ENCODE measurements at regions not wholly inside any gene's neighbourhood (a gene's known extent, or its start where the extent isn't known, plus 50 kb on each side); places are given as distances from the start of the nearest gene placed in this dataset.
A peak's percentile ranks its signal among the peaks of the same experiment; 100 is the strongest.

DNA sequence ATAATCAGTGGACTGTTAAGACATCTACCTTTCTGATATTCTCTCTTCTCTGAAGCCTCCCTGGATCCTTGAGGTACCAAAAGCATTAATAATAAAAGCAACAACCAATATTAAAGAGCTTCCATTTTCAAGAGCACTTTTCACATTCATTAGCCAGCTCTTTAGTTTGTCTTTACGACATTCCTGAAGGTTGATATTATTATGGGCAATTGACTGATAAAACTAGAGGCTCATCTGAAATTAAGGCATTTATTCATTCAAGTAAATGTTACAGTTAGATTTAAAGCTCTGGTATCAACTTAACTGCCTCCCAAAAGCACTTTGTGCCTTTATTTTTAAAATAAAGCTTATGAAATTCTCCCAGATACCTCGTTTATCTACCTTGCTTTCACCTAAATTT lies 199.6 kb downstream of the PLK2 start:
- Histone ChIP-seq H3K36me3 (ENCODE audit: control insufficient read depth, insufficient read depth, low read length) (no peaks in the 10 kb centered on the region), H3K27me3 (ENCODE audit: control insufficient read depth, insufficient read depth, low read length) (no peaks in the 10 kb centered on the region), H3K4me3 (ENCODE audit: low read depth, low read length) (no peak overlapping the region)
- DNase-seq (ENCODE audit: low read depth): no peak
- TF ChIP-seq, protein P1, sequence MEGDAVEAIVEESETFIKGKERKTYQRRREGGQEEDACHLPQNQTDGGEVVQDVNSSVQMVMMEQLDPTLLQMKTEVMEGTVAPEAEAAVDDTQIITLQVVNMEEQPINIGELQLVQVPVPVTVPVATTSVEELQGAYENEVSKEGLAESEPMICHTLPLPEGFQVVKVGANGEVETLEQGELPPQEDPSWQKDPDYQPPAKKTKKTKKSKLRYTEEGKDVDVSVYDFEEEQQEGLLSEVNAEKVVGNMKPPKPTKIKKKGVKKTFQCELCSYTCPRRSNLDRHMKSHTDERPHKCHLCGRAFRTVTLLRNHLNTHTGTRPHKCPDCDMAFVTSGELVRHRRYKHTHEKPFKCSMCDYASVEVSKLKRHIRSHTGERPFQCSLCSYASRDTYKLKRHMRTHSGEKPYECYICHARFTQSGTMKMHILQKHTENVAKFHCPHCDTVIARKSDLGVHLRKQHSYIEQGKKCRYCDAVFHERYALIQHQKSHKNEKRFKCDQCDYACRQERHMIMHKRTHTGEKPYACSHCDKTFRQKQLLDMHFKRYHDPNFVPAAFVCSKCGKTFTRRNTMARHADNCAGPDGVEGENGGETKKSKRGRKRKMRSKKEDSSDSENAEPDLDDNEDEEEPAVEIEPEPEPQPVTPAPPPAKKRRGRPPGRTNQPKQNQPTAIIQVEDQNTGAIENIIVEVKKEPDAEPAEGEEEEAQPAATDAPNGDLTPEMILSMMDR (IDR thresholded peaks at IDR 0.05; ENCODE audit: insufficient read depth, low read length, poor library complexity, severe bottlenecking): no peak

DNA sequence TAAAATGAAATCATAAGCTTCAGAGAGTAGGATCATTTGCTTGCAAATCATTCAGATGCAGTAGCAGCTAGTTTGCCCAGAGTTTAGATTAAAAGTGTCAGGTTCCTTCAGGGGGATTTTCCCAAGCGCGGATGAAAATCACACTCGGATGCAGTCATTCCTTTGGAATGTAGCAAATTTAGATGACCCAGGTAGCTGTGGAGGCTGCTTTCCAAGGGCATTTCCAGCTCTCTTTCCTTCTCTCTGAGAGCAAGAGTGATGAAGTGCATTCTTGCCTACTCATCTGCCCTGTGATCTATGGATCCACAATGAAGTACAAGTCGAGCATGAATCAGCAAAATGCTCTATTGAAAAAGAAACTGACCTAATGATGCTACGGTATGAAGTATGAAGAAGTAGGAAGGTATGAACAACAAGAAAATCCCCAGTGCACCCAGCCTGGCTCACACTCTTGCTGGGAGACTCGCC lies 200.2 kb downstream of the PLK2 start:
- TF ChIP-seq, protein P1 (IDR thresholded peaks at IDR 0.05; ENCODE audit: insufficient read depth, low read length, poor library complexity, severe bottlenecking): no peak
- Histone ChIP-seq H3K36me3 (ENCODE audit: control insufficient read depth, insufficient read depth, low read length) (no peaks in the 10 kb centered on the region), H3K27me3 (ENCODE audit: control insufficient read depth, insufficient read depth, low read length) (no peaks in the 10 kb centered on the region), H3K4me3 (ENCODE audit: low read depth, low read length) (no peak overlapping the region)
- peak; percentile 97 for DNase-seq (ENCODE audit: low read depth)

DNA sequence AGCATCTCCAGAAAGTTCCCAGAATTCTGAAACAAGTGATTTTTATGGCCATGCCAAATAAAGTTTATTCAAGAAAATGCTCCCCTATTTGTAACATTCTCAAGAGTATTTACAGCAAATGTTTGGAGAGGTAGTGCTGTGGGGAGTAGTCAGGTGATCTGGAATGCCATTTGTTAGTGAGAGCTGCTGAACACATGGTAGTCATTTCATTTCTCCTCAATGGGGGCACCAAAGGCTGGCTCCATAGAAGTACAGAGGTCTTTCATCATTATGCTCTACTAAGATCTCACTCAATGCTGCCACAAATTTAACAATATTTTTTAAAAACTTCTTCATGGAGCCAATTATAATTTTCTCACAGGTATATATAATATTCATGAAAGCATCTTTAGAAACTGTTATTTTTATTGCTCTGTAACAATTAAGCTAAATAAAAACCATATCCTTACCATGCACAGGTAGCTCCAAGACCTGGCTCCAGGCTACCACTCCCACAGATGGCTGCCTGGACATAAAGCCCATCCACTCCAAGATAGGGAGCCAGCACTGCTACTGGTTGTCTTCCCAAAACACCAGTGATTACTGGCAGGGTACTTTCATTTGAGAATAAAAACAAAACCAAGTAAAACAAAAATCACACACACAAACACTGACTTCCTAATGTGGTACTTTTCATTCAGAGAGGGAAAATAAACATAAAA lies 200.8 kb downstream of the PLK2 start:
- Histone ChIP-seq H3K27me3 (ENCODE audit: control insufficient read depth, insufficient read depth, low read length) (no peaks in the 10 kb centered on the region), H3K4me3 (ENCODE audit: low read depth, low read length) (no peak overlapping the region), H3K36me3 (ENCODE audit: control insufficient read depth, insufficient read depth, low read length) (no peaks in the 10 kb centered on the region)
- TF ChIP-seq, protein P1 (IDR thresholded peaks at IDR 0.05; ENCODE audit: insufficient read depth, low read length, poor library complexity, severe bottlenecking): no peak
- DNase-seq (ENCODE audit: low read depth): no peak

DNA sequence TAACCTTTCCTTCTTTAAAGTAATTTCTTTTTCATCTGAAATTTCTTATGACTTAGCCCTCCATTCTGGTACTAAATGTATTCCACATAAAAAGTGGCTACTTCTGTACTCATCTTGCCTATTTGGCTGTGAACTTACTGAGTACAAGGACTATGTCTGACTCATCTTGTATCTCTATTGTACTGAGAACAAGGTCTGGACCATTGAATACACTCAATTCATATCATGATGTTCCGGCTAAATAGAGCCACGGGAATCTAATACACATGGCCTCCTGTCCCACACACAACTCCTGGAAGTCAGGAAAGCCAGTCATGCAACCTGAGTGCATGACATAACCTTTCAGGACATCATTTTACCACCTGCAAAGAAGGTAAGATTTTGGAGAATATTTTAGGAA lies 203.9 kb downstream of the PLK2 start:
- DNase-seq (ENCODE audit: low read depth): no peak

DNA sequence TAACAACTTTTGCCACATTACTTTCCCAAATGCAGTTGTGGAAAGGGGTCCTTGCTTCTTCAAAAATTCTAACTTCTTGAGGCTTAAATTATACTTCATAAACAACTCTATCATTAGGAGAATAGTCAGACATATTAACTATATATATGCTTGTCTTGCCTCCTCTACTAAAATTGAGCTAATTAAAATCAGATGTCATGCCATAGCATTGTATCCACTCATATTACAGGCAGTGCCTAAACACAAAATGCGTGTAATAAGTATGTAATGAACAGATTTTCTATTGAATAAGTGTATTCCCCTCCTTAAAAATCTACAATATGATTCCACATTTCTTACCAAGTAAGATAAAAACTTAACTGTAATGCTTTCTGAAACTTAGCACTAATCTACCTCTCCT lies 204.5 kb downstream of the PLK2 start:
- Histone ChIP-seq H3K27me3 (ENCODE audit: control insufficient read depth, insufficient read depth, low read length) (no peaks in the 10 kb centered on the region), H3K36me3 (ENCODE audit: control insufficient read depth, insufficient read depth, low read length) (no peaks in the 10 kb centered on the region), H3K4me3 (ENCODE audit: low read depth, low read length) (no peak overlapping the region)
- no peak for DNase-seq (ENCODE audit: low read depth)
- TF ChIP-seq, protein P1 (IDR thresholded peaks at IDR 0.05; ENCODE audit: insufficient read depth, low read length, poor library complexity, severe bottlenecking): no peak

More for the DNA sequence above, 203.9 kb downstream of the PLK2 start:
- Histone ChIP-seq H3K27me3 (ENCODE audit: control insufficient read depth, insufficient read depth, low read length) (no peaks in the 10 kb centered on the region), H3K4me3 (ENCODE audit: low read depth, low read length) (no peak overlapping the region), H3K36me3 (ENCODE audit: control insufficient read depth, insufficient read depth, low read length) (no peaks in the 10 kb centered on the region)
- TF ChIP-seq, protein P1 (IDR thresholded peaks at IDR 0.05; ENCODE audit: insufficient read depth, low read length, poor library complexity, severe bottlenecking): no peak

DNA sequence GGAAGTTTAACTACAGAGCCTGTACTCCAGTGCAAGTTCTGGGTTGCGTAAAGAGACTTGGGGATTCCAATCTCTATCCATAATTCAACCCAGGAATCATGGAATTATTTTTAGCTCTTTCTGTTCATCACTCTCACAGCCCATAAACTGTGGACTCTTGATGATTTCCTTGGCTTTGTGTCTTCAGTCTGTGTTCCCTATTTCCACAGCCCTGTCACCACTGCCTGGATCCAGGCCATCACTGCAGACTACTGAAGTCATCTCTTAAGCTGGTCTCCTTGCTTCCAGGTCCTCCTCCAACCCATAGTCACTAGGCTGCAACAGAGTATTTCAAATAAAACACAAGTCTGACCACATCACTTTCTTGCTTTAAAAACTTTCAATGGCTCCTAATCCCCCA lies 211.7 kb downstream of the PLK2 start:
- H3K27me3 ChIP-seq (ENCODE audit: control insufficient read depth, insufficient read depth, low read length): no peaks in the 10 kb centered on the region
- TF ChIP-seq, protein P1 (IDR thresholded peaks at IDR 0.05; ENCODE audit: insufficient read depth, low read length, poor library complexity, severe bottlenecking): no peak
- H3K4me3 ChIP-seq (ENCODE audit: low read depth, low read length): no peak overlapping the region
- no peak for DNase-seq (ENCODE audit: low read depth)
- no peaks in the 10 kb centered on the region for H3K36me3 ChIP-seq (ENCODE audit: control insufficient read depth, insufficient read depth, low read length)
